ENCODE measurements at regions not wholly inside any gene's neighbourhood (a gene's known extent, or its start where the extent isn't known, plus 50 kb on each side); places are given as distances from the start of the nearest gene placed in this dataset.

GRCh38 chr10:8568401-8568800, 513.9 kb downstream of the GATA3 start:
- no peak overlapping the region for H3K4me3 ChIP-seq (ENCODE audit: low read depth, low read length)
- no peaks in the 10 kb centered on the region for H3K4me1 ChIP-seq (ENCODE audit: control insufficient read depth, insufficient read depth, low read length)
- H3K36me3 ChIP-seq (ENCODE audit: control insufficient read depth, insufficient read depth, low read length) = no peaks in the 10 kb centered on the region
- no peaks in the 10 kb centered on the region for H3K9me3 ChIP-seq (ENCODE audit: control insufficient read depth, insufficient read depth, low read length)
- H3K27ac ChIP-seq (ENCODE audit: low read depth, low read length) = no peak overlapping the region
- 100% methylated on average over 2 of the region's 4 CpGs for WGBS (ENCODE audit: insufficient coverage)
- no peaks in the 10 kb centered on the region for H3K27me3 ChIP-seq (ENCODE audit: control insufficient read depth, insufficient read depth, low read length)
- no peak for DNase-seq (ENCODE audit: low read depth in 4 of 6, low spot score in 6 of 6)

- no peaks in the 10 kb centered on the region for H3K9me3 ChIP-seq (ENCODE audit: control insufficient read depth, insufficient read depth, low read length)
- no peaks in the 10 kb centered on the region for H3K4me1 ChIP-seq (ENCODE audit: control insufficient read depth, insufficient read depth, low read length)
- no peaks in the 10 kb centered on the region for H3K36me3 ChIP-seq (ENCODE audit: control insufficient read depth, insufficient read depth, low read length)
- H3K27ac ChIP-seq (ENCODE audit: low read depth, low read length) = no peak overlapping the region
- H3K4me3 ChIP-seq (ENCODE audit: low read depth, low read length) = no peak overlapping the region
- no peak for DNase-seq (ENCODE audit: low read depth in 4 of 6, low spot score in 6 of 6)
- no peaks in the 10 kb centered on the region for H3K27me3 ChIP-seq (ENCODE audit: control insufficient read depth, insufficient read depth, low read length)
Measured at GRCh38 chr10:8575620-8576019, 521.1 kb downstream of the GATA3 start.

DNA sequence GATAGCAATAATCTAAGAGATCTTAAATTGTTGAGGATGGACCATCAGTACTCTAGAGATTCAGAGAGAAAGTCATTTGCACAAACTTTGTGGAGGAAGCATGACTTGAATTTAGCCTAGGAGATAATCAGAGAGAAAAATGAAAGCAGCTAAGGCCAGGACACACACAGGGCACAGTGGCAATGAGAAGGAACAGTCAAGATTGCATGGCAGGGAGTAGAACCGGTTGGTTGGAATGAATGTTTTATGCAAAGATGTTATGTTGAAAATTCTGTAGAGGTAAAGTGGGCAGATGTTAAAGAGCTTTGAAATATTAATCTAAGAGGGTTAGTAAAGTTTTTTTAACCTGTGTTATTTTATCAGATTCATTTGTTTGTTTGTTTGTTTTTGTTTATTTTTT, 521.8 kb downstream of the GATA3 start:
- Histone ChIP-seq H3K4me1 (ENCODE audit: control insufficient read depth, insufficient read depth, low read length) (no peaks in the 10 kb centered on the region), H3K27ac (ENCODE audit: low read depth, low read length) (no peak overlapping the region), H3K4me3 (ENCODE audit: low read depth, low read length) (no peak overlapping the region), H3K36me3 (ENCODE audit: control insufficient read depth, insufficient read depth, low read length) (no peaks in the 10 kb centered on the region), H3K27me3 (ENCODE audit: control insufficient read depth, insufficient read depth, low read length) (no peaks in the 10 kb centered on the region), H3K9me3 (ENCODE audit: control insufficient read depth, insufficient read depth, low read length) (no peaks in the 10 kb centered on the region)
- 100% methylated on average over 1 of the region's 1 CpG for WGBS (ENCODE audit: insufficient coverage)
- no peak for DNase-seq (ENCODE audit: low read depth in 4 of 6, low spot score in 6 of 6)

- Histone ChIP-seq H3K36me3 (ENCODE audit: control insufficient read depth, insufficient read depth, low read length) (no peaks in the 10 kb centered on the region), H3K9me3 (ENCODE audit: control insufficient read depth, insufficient read depth, low read length) (no peaks in the 10 kb centered on the region), H3K4me1 (ENCODE audit: control insufficient read depth, insufficient read depth, low read length) (no peaks in the 10 kb centered on the region), H3K4me3 (ENCODE audit: low read depth, low read length) (no peak overlapping the region), H3K27ac (ENCODE audit: low read depth, low read length) (no peak overlapping the region), H3K27me3 (ENCODE audit: control insufficient read depth, insufficient read depth, low read length) (no peaks in the 10 kb centered on the region)
- DNase-seq (ENCODE audit: low read depth in 4 of 6, low spot score in 6 of 6) = no peak
- WGBS (ENCODE audit: insufficient coverage) = no CpG with 5 or more reads among the region's 3 CpGs
Measured at GRCh38 chr10:8576911-8577310, 522.4 kb downstream of the GATA3 start.

DNA sequence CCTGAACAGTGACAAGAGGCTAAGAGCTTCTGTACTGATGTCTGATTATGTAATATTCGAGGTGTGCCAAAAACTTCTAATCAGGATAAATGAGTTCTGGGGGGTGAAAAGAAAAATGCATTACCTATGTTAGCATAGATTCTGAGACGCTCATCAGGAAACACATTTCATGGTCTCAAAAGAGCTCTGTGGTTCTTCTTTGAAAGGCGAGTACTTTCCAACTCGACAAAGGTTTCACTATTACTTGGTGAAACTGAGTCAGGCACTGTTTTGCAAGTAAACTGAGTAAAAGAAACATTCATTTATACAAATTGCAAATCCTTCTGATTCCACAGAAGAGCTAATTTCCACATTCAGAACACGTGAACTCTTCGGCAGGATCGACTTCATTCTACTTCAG, 523.2 kb downstream of the GATA3 start:
- Histone ChIP-seq H3K36me3 (ENCODE audit: control insufficient read depth, insufficient read depth, low read length) (no peaks in the 10 kb centered on the region), H3K27ac (ENCODE audit: low read depth, low read length) (no peak overlapping the region), H3K4me3 (ENCODE audit: low read depth, low read length) (no peak overlapping the region), H3K4me1 (ENCODE audit: control insufficient read depth, insufficient read depth, low read length) (no peaks in the 10 kb centered on the region), H3K27me3 (ENCODE audit: control insufficient read depth, insufficient read depth, low read length) (no peaks in the 10 kb centered on the region), H3K9me3 (ENCODE audit: control insufficient read depth, insufficient read depth, low read length) (no peaks in the 10 kb centered on the region)
- WGBS (ENCODE audit: insufficient coverage) = 92% methylated on average over 4 of the region's 7 CpGs
- no peak for DNase-seq (ENCODE audit: low read depth in 4 of 6, low spot score in 6 of 6)

GRCh38 chr10:8581521-8582225, 527.2 kb downstream of the GATA3 start:
- no peaks in the 10 kb centered on the region for H3K4me1 ChIP-seq (ENCODE audit: control insufficient read depth, insufficient read depth, low read length)
- DNase-seq (ENCODE audit: low read depth in 4 of 6, low spot score in 6 of 6) = no peak
- H3K9me3 ChIP-seq (ENCODE audit: control insufficient read depth, insufficient read depth, low read length) = no peaks in the 10 kb centered on the region
- H3K27me3 ChIP-seq (ENCODE audit: control insufficient read depth, insufficient read depth, low read length) = no peaks in the 10 kb centered on the region
- H3K36me3 ChIP-seq (ENCODE audit: control insufficient read depth, insufficient read depth, low read length) = no peaks in the 10 kb centered on the region
- WGBS (ENCODE audit: insufficient coverage) = 95% methylated on average over 7 of the region's 11 CpGs
- H3K4me3 ChIP-seq (ENCODE audit: low read depth, low read length) = no peak overlapping the region
- H3K27ac ChIP-seq (ENCODE audit: low read depth, low read length) = no peak overlapping the region

- Histone ChIP-seq H3K27ac (ENCODE audit: low read depth, low read length) (no peak overlapping the region), H3K9me3 (ENCODE audit: control insufficient read depth, insufficient read depth, low read length) (no peaks in the 10 kb centered on the region), H3K4me3 (ENCODE audit: low read depth, low read length) (no peak overlapping the region), H3K4me1 (ENCODE audit: control insufficient read depth, insufficient read depth, low read length) (no peaks in the 10 kb centered on the region), H3K36me3 (ENCODE audit: control insufficient read depth, insufficient read depth, low read length) (no peaks in the 10 kb centered on the region), H3K27me3 (ENCODE audit: control insufficient read depth, insufficient read depth, low read length) (no peaks in the 10 kb centered on the region)
- no peak for DNase-seq (ENCODE audit: low read depth in 4 of 6, low spot score in 6 of 6)
- WGBS (ENCODE audit: insufficient coverage) = no CpG with 5 or more reads among the region's 2 CpGs
Measured at GRCh38 chr10:8583096-8583495, 528.6 kb downstream of the GATA3 start.

DNA sequence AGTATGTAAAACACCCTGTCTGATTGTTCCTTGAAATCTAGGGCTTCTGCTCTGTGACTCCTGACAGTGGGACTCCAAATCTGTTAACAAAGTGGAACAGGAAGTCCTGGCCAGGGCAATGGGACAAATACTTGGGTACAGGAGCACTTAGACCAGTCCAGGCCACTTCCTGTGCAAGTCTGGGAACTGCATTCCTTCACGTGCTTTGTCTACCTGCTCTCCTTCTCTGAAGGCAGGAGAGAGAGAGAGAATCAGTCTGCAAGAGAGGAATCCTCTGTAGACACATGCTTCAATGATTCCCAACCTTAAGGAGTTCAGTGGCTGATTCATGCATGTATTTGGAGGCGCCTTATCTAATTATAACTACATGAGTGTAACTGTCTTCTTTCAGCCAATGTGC, 530.2 kb downstream of the GATA3 start:
- Histone ChIP-seq H3K27me3 (ENCODE audit: control insufficient read depth, insufficient read depth, low read length) (no peaks in the 10 kb centered on the region), H3K4me1 (ENCODE audit: control insufficient read depth, insufficient read depth, low read length) (no peaks in the 10 kb centered on the region), H3K9me3 (ENCODE audit: control insufficient read depth, insufficient read depth, low read length) (no peaks in the 10 kb centered on the region), H3K36me3 (ENCODE audit: control insufficient read depth, insufficient read depth, low read length) (no peaks in the 10 kb centered on the region), H3K27ac (ENCODE audit: low read depth, low read length) (no peak overlapping the region), H3K4me3 (ENCODE audit: low read depth, low read length) (no peak overlapping the region)
- DNase-seq (ENCODE audit: low read depth in 4 of 6, low spot score in 6 of 6) = peak in 1 of 6 donors; percentile 14
- WGBS (ENCODE audit: insufficient coverage) = 100% methylated on average over 2 of the region's 2 CpGs

DNA sequence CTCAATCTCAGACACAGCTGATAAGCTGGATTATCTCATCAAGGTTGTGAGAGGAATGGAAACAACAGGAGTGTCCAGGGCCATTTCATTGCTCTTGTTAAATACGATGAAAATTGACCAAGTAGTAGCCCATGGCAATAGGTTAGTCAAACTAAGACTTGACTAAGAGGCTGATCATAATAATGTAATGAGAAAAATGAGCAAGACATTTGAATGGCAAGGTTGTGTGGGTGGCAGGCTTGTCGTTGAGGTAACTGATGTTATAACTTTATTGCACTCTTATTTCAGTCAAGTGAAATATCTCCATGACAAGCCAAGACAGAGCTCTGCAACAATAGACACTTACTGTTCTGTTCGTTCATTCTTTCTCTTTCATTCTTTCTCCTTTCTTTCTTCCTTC, 532.0 kb downstream of the GATA3 start:
- Histone ChIP-seq H3K27ac (ENCODE audit: low read depth, low read length) (no peak overlapping the region), H3K4me3 (ENCODE audit: low read depth, low read length) (no peak overlapping the region), H3K9me3 (ENCODE audit: control insufficient read depth, insufficient read depth, low read length) (no peaks in the 10 kb centered on the region), H3K36me3 (ENCODE audit: control insufficient read depth, insufficient read depth, low read length) (no peaks in the 10 kb centered on the region), H3K4me1 (ENCODE audit: control insufficient read depth, insufficient read depth, low read length) (no peaks in the 10 kb centered on the region), H3K27me3 (ENCODE audit: control insufficient read depth, insufficient read depth, low read length) (no peaks in the 10 kb centered on the region)
- 90% methylated on average over 2 of the region's 3 CpGs for WGBS (ENCODE audit: insufficient coverage)
- no peak for DNase-seq (ENCODE audit: low read depth in 4 of 6, low spot score in 6 of 6)

- 52% methylated on average over 2 of the region's 3 CpGs for WGBS (ENCODE audit: insufficient coverage)
- H3K4me1 ChIP-seq (ENCODE audit: control insufficient read depth, insufficient read depth, low read length) = no peaks in the 10 kb centered on the region
- DNase-seq (ENCODE audit: low read depth in 4 of 6, low spot score in 6 of 6) = no peak
- H3K9me3 ChIP-seq (ENCODE audit: control insufficient read depth, insufficient read depth, low read length) = no peaks in the 10 kb centered on the region
- H3K27me3 ChIP-seq (ENCODE audit: control insufficient read depth, insufficient read depth, low read length) = no peaks in the 10 kb centered on the region
- H3K36me3 ChIP-seq (ENCODE audit: control insufficient read depth, insufficient read depth, low read length) = no peaks in the 10 kb centered on the region
- no peak overlapping the region for H3K4me3 ChIP-seq (ENCODE audit: low read depth, low read length)
- H3K27ac ChIP-seq (ENCODE audit: low read depth, low read length) = no peak overlapping the region
Measured at GRCh38 chr10:8588135-8588534, 533.6 kb downstream of the GATA3 start.
